Neuron (in vitro differentiated cells): ENCODE measurements at regions not wholly inside any gene's neighbourhood (a gene's known extent, or its start where the extent isn't known, plus 50 kb on each side); places are given as distances from the start of the nearest gene placed in this dataset.

Source experiments
- H2AFZ ChIP-seq: one replicate; pipeline ENCODE4 v1.6.1; 2013; ENCODE audit warnings: low read depth, mild to moderate bottlenecking, inconsistent platforms, low read length, moderate library complexity
- H3K27me3 ChIP-seq: one replicate; pipeline ENCODE4 v1.6.1; 2013; ENCODE audit warnings: low read length; ENCODE audit not compliant: insufficient read depth
- H3K36me3 ChIP-seq: one replicate; pipeline ENCODE4 v1.6.1; 2013; ENCODE audit warnings: low read length; ENCODE audit not compliant: insufficient read depth
- H3K4me1 ChIP-seq: one replicate; pipeline ENCODE4 v1.6.1; 2013; ENCODE audit warnings: low read length; ENCODE audit not compliant: insufficient read depth
- H3K4me3 ChIP-seq: 2 replicates; pipeline ENCODE4 v1.5.1; 2013; ENCODE audit warnings: mild to moderate bottlenecking, low read length, moderate library complexity
- H3K9me3 ChIP-seq: one replicate; pipeline ENCODE4 v1.6.1; 2013; ENCODE audit warnings: low read length

- H3K4me3 ChIP-seq, result no peak overlapping the region
- H2AFZ ChIP-seq, result no peak overlapping the region
- no peaks in the 10 kb centered on the region for H3K9me3 ChIP-seq
- no peaks in the 10 kb centered on the region for H3K4me1 ChIP-seq
- H3K27me3 ChIP-seq, result no peaks in the 10 kb centered on the region
- no peaks in the 10 kb centered on the region for H3K36me3 ChIP-seq
Measured at GRCh38 chr1:79797487-79797886, 791.0 kb upstream of the ADGRL4 start.

- Histone ChIP-seq H2AFZ (no peak overlapping the region), H3K27me3 (no peaks in the 10 kb centered on the region), H3K36me3 (no peaks in the 10 kb centered on the region), H3K4me3 (no peak overlapping the region), H3K9me3 (no peaks in the 10 kb centered on the region), H3K4me1 (no peaks in the 10 kb centered on the region)
Measured at GRCh38 chr1:79796434-79796833, 789.9 kb upstream of the ADGRL4 start.

GRCh38 chr1:79792219-79792930 lies 785.8 kb upstream of the ADGRL4 start:
- no peaks in the 10 kb centered on the region for H3K9me3 ChIP-seq
- H3K36me3 ChIP-seq, result no peaks in the 10 kb centered on the region
- no peak overlapping the region for H2AFZ ChIP-seq
- H3K4me3 ChIP-seq, result no peak overlapping the region
- no peaks in the 10 kb centered on the region for H3K4me1 ChIP-seq
- no peaks in the 10 kb centered on the region for H3K27me3 ChIP-seq

- H2AFZ ChIP-seq, result no peak overlapping the region
- no peaks in the 10 kb centered on the region for H3K36me3 ChIP-seq
- no peaks in the 10 kb centered on the region for H3K9me3 ChIP-seq
- no peaks in the 10 kb centered on the region for H3K27me3 ChIP-seq
- H3K4me3 ChIP-seq, result no peak overlapping the region
- H3K4me1 ChIP-seq, result no peaks in the 10 kb centered on the region
Measured at GRCh38 chr1:79791488-79792218, 785.1 kb upstream of the ADGRL4 start.

- Histone ChIP-seq H2AFZ (no peak overlapping the region), H3K4me1 (no peaks in the 10 kb centered on the region), H3K27me3 (no peaks in the 10 kb centered on the region), H3K4me3 (no peak overlapping the region), H3K36me3 (no peaks in the 10 kb centered on the region), H3K9me3 (no peaks in the 10 kb centered on the region)
Measured at GRCh38 chr1:79790950-79791349, 784.4 kb upstream of the ADGRL4 start.

- no peaks in the 10 kb centered on the region for H3K27me3 ChIP-seq
- H3K4me3 ChIP-seq, result no peak overlapping the region
- no peaks in the 10 kb centered on the region for H3K9me3 ChIP-seq
- H3K4me1 ChIP-seq, result peaks cover 12% of the 10 kb centered on the region
- no peak overlapping the region for H2AFZ ChIP-seq
- no peaks in the 10 kb centered on the region for H3K36me3 ChIP-seq
Measured at GRCh38 chr1:79787631-79788030, 781.1 kb upstream of the ADGRL4 start.

GRCh38 chr1:79785964-79786363 lies 779.4 kb upstream of the ADGRL4 start:
- Histone ChIP-seq H3K4me1 (peaks cover 12% of the 10 kb centered on the region), H3K4me3 (no peak overlapping the region), H3K36me3 (no peaks in the 10 kb centered on the region), H3K9me3 (no peaks in the 10 kb centered on the region), H2AFZ (no peak overlapping the region), H3K27me3 (no peaks in the 10 kb centered on the region)

- Histone ChIP-seq H3K27me3 (no peaks in the 10 kb centered on the region), H3K9me3 (no peaks in the 10 kb centered on the region), H2AFZ (no peak overlapping the region), H3K4me3 (no peak overlapping the region), H3K4me1 (peaks cover 12% of the 10 kb centered on the region), H3K36me3 (no peaks in the 10 kb centered on the region)
Measured at GRCh38 chr1:79785561-79785960, 779.0 kb upstream of the ADGRL4 start.

- H3K4me1 ChIP-seq, result peaks cover 12% of the 10 kb centered on the region
- no peaks in the 10 kb centered on the region for H3K27me3 ChIP-seq
Measured at GRCh38 chr1:79781261-79781660, 774.7 kb upstream of the ADGRL4 start.

GRCh38 chr1:79777481-79778219 lies 771.1 kb upstream of the ADGRL4 start:
- Histone ChIP-seq H3K4me3 (no peak overlapping the region), H3K4me1 (no peaks in the 10 kb centered on the region), H3K9me3 (no peaks in the 10 kb centered on the region), H2AFZ (no peak overlapping the region), H3K27me3 (no peaks in the 10 kb centered on the region), H3K36me3 (no peaks in the 10 kb centered on the region)

More at GRCh38 chr1:79781261-79781660, 774.7 kb upstream of the ADGRL4 start:
- Histone ChIP-seq H3K36me3 (no peaks in the 10 kb centered on the region), H3K4me3 (no peak overlapping the region), H2AFZ (no peak overlapping the region), H3K9me3 (no peaks in the 10 kb centered on the region)

- Histone ChIP-seq H3K4me1 (no peaks in the 10 kb centered on the region), H3K4me3 (no peak overlapping the region), H3K36me3 (no peaks in the 10 kb centered on the region), H2AFZ (no peak overlapping the region), H3K27me3 (no peaks in the 10 kb centered on the region), H3K9me3 (no peaks in the 10 kb centered on the region)
Measured at GRCh38 chr1:79775402-79775801, 768.9 kb upstream of the ADGRL4 start.

- no peak overlapping the region for H3K4me3 ChIP-seq
- no peaks in the 10 kb centered on the region for H3K4me1 ChIP-seq
Measured at GRCh38 chr1:79773385-79773784, 766.9 kb upstream of the ADGRL4 start.

GRCh38 chr1:79762461-79762860 lies 755.9 kb upstream of the ADGRL4 start:
- Histone ChIP-seq H2AFZ (no peak overlapping the region), H3K27me3 (no peaks in the 10 kb centered on the region), H3K4me1 (no peaks in the 10 kb centered on the region)

More at GRCh38 chr1:79773385-79773784, 766.9 kb upstream of the ADGRL4 start:
- no peak overlapping the region for H2AFZ ChIP-seq
- no peaks in the 10 kb centered on the region for H3K36me3 ChIP-seq
- no peaks in the 10 kb centered on the region for H3K27me3 ChIP-seq
- H3K9me3 ChIP-seq, result no peaks in the 10 kb centered on the region

More at GRCh38 chr1:79762461-79762860, 755.9 kb upstream of the ADGRL4 start:
- Histone ChIP-seq H3K4me3 (no peak overlapping the region), H3K9me3 (no peaks in the 10 kb centered on the region), H3K36me3 (no peaks in the 10 kb centered on the region)
